ENCODE measurements at regions not wholly inside any gene's neighbourhood (a gene's known extent, or its start where the extent isn't known, plus 50 kb on each side); places are given as distances from the start of the nearest gene placed in this dataset.
A peak's percentile ranks its signal among the peaks of the same experiment; 100 is the strongest.

DNA sequence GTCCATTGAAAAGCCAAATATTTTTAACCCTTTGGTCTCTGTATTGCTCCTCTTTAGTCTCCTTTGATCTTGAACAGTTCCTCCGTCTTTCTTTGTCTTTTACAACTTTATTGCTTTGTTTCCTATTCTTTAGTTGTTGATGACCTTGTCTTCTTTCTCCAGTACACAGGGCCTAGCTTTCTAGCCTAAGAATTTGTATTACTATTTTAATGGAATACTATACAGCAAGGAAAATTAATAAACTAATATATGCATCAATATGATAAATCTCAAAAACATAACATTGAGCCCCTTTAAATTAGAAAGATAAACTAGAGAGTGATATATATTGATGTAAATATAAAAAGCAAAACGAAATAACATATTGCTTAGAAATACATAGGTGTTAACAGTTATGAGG lies 88.7 kb downstream of the NR1D2 start:
- no peak for DNase-seq (ENCODE audit: low read depth, low spot score)

DNA sequence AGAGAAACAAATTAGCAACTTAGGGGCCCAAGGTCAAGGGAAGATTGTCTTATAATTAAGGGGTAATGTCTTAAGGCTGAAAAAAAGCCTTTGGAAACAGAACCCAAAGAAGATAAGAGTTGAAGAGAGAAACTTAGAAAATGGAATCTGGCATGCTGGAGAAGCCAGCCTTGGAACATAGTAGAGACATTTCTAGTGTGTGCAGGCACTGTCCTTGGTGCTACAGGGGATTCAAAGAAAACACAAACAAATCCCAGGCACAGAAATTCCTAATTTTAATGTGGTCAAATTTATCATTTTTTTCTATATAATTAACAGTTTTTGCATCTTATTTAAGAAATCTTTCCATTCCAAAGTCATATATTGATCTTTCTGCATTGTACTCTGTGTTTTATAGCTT lies 89.4 kb downstream of the NR1D2 start:
- no peak for DNase-seq (ENCODE audit: low read depth, low spot score)

DNA sequence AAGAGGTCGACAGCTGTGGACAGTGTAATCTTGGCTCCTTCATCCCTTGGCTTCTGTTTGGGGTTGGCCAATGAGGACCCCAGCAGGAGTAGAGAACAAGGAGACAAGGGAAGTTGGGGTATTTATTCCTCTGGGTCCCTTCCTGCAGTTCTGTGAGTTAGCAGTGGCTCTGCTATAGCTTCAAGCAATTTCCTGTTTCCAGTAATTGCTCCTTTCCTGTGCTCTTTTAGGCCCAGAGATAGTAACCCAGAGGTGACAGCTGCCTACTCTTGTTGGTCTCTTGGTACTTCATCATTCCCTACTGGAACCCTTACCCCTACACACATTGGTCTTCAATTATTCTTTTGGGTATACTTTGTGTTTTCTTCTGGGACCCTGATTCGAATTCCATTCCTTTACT lies 92.9 kb downstream of the NR1D2 start:
- no peak for DNase-seq (ENCODE audit: low read depth, low spot score)

DNA sequence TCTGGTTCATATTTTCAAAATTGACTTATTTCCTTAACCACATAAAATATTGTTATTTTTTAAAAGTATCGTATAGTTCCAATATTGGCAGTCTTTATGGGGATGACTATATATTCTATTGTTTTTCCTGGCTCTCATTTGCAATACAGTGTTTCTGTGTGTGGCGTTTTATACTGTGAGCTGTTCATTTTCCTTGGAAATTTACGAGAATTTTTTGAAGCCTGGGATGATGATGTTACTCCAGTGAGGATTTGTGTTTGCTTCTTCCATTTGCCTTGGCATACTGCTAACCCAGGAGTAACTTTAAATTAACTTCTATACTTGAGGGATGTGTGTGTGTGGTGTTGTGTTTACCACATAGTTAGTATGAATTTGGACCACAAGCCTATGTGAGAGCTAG lies 95.2 kb downstream of the NR1D2 start:
- DNase-seq (ENCODE audit: low read depth, low spot score) = no peak

DNA sequence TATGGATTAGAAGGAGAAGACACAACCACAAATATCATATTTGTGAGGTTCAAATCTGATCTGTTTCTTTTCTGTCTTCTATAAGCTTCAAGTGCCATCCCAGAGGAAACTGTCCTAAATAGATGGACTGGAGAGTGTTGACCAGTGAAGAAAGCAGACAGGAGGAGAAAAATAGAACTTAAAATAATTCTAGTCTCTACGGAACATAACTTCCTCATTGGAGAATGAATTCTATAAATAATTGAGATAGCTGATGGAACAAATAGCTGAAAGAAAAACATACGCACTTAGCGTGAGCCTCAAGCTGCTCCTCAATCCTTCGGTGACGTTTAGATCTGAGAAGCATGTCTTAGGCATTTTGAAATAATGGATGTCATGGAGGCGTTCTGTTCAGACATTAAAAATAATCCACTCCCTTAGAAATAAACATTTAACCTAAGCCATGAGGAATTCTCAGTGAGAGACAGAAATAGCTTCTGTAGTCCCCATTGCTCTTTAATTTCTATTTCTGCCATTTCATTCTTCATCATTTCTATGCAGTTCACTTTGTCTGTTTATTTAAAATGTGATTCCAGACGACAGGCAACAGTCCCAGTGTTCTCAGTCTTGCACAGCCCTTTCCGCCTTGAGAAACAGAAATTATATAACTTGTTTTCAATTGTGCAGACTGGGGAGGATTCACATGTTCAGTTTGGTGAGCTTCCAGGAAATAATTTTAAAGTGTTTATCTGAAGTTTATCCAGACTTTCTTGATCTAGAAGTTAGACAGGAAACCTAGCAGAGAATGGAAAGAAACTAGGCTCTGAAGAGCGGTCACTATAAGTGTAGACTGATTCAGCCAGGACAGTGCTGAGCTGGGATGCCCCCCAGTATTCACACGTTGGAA lies 97.3 kb downstream of the NR1D2 start:
- no peak for DNase-seq (ENCODE audit: low read depth, low spot score)

DNA sequence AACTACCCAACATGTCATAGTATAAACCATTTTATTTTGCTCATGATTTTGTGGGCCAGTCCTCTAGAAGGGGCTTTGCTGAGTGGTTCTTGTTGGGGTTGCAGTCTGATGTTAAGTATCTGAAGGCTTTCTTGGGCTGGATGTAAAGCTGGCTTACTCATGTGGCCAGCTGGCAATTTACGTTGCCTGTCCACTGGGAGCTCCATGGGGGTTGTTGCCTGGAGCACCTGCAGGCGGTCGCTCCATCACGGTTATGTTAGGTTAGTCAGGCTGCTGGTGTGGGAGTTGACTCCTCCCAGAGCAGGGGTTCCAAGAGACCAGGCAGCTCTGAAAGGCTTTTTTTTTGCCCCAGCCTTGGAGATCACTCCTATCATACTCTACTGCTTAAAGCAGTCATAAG lies 98.1 kb downstream of the NR1D2 start:
- no peak for DNase-seq (ENCODE audit: low read depth, low spot score)

DNA sequence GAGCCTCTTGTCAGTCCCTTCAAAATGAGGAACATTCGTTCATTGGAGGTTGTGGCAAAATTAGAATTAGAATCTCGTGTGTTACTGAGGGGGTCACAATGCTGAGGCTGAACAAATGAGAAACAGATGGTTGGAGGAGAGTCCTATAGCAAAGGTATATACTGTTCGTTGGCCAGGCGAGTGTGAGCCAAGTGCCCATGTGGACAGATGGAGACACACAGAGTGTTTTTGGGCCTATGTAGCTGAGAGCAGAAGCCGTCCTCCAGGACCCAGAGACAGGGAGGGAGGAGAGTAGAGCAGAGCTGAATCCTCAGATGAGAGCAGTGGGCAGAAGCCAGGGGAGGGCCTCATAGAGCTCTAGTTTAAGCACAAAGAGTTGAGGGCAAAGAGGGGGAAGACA lies 98.9 kb downstream of the NR1D2 start:
- no peak for DNase-seq (ENCODE audit: low read depth, low spot score)

DNA sequence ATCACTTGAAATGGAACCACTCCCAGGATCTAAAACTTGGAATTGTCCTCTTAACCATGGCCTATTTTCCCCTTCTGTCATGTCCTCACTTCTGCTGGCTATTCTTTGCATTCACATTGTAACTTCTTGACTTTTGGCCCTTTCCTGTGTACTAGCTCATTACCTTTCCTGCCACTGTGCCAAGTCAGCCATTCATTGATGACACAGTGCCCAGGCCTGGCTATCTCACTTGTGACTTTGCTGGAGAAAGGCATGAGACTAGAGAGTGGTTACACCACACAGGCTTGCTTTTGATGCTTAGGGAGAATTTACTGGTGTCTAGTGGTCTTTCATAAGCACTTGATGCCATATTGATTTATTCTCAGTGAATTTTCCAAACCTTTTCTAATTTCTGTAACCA lies 101.1 kb downstream of the NR1D2 start:
- no peak for DNase-seq (ENCODE audit: low read depth, low spot score)

DNA sequence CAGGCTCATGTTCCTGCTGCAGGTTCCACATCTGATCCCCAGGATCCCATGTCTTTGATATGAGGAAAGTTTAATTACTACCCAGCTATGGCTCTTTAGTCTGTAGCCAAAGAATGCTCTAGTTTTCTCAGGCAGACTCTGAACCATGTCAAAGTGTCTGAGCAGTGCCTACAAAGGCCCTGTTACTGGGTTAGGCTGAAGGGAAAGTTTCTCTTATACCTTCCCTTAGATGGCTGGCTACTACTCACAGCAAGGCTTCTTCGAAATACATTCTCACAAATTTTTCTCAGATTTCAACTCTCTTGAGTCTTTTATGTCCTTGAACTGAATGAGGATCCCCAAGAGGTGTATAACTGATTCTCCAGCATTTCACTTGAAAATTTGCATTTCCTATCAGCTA lies 102.4 kb downstream of the NR1D2 start:
- DNase-seq (ENCODE audit: low read depth, low spot score) = no peak

DNA sequence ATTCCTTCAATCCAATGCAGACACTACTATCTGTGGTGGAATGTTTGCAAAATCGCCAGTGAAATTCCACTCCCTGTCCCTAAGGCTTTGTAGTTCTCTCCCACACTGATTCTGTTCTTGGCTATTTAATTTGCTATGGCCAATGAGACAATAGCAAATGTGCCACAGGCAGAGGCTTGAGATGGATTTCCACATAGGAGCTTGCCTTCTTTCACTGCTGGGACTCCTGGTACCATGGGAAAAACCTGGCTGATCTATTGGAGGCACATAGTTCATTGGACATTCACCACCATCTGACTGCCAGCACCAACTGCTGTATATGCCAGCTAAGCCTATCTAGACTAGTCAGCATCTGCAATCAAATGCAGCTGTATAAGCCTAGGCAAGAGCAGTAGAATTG lies 103.8 kb downstream of the NR1D2 start:
- DNase-seq (ENCODE audit: low read depth, low spot score) = no peak

DNA sequence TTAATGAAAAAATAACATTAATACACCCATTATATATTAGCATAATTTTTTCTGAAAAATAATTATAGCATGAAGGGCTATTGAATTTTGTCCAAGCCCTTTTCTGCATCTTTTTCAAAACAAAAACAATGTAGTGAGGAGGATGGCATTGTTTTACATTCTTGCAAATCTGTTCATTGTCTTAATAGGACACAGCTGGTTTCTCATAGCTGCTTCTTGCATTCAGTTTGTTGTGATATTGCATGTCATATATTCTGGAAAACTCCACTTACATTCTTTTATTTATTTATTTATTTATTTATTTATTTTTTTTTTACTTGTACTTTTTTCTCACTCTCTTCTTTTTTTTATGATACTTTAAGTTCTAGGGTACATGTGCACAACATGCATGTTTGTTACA lies 107.4 kb downstream of the NR1D2 start:
- no peak for DNase-seq (ENCODE audit: low read depth, low spot score)

DNA sequence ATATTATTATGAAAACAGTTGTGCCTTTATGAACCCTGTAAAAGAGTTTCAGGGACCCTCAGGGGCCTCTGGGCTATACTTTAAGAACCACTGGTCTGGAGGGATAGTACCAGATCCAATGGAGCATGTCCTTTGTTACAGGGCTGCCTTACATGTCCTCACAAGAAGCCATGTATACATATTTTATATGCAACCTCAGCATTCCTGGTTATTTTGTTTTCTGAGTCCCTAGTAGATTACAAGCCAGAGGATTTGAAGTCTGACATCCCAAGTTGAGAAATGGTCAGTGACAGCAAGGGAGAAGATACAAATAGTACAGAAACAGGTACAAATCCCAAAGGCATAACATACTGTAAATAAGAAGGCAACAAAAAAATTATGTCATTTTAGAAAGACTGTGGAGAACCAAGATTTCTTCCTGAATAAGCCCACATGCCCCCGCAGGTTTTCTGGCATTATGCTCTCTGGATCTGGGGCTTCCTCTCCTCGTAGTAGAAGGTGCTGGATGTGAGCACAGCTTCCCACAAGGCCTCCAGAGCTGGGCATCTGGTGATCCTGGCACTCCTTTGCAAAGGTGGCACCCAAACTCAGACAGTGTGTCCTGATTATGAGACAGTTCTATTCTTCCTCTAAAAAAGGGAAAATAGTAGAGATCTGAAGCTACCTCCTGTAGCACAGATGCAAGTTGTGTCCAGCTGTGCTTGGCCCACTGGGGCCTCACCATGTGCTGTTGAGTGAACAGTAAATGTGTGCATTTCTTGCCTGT lies 114.0 kb downstream of the NR1D2 start:
- DNase-seq (ENCODE audit: low read depth, low spot score) = no peak

DNA sequence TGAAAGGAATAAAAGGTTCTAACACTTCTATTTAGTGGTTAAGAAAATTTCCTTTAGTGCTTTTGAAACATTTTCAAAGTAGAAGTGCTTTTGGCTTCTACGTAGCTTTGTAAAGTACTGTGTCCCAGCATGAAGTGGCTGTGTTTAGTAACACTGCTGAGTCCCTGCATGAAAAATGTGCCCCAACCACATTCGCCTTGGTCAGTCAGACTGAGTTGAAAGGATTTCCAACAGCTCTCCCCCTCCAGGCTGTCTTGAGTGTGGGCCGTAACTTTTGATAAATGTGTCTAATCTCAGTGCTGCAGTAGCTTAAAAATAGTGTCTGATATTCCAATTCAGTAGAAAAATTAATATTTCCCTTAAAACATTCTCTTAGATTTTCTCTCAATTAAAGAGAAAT lies 115.0 kb downstream of the NR1D2 start:
- peak; percentile 80 for DNase-seq (ENCODE audit: low read depth, low spot score)

DNA sequence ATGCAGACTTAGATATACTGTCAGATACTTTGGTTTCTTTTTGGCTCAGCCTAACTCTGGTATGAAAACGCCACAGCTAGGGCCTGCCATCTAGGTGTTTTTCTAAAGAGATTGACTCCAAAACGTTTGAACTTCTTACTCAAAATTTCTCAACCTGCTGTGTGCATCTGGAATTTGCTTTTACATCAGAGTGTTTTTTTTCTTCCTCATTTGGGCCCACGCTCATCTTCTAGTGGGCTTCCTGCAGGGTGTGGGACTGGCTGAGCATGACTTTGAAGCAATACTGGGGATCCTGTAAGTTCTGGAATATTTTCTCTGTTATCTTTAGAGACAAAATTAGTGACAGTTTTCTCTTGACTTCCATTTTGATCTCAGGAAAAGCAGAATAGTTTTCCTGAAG lies 117.8 kb downstream of the NR1D2 start:
- no peak for DNase-seq (ENCODE audit: low read depth, low spot score)

Data from astrocyte of the hippocampus (primary cell).